ENCODE measurements at regions not wholly inside any gene's neighbourhood (a gene's known extent, or its start where the extent isn't known, plus 50 kb on each side); places are given as distances from the start of the nearest gene placed in this dataset.

- ATAC-seq = no peak
- TF ChIP-seq CSDC2 (CRISPR knock-in tag; IDR thresholded peaks at IDR 0.05) (no peak), TCF4 (CRISPR knock-in tag; IDR thresholded peaks at IDR 0.05; ENCODE audit: borderline replicate concordance) (no peak), ESRRG (CRISPR knock-in tag; IDR thresholded peaks at IDR 0.05) (no peak), BACH2 (CRISPR knock-in tag; IDR thresholded peaks at IDR 0.05; ENCODE audit: borderline replicate concordance) (no peak), RARB (CRISPR knock-in tag; IDR thresholded peaks at IDR 0.05) (no peak), ZFP30 (CRISPR knock-in tag; IDR thresholded peaks at IDR 0.05) (no peak), ZNF8 (CRISPR knock-in tag; IDR thresholded peaks at IDR 0.05) (no peak), ZNF70 (CRISPR knock-in tag; IDR thresholded peaks at IDR 0.05) (no peak), PPARA (CRISPR knock-in tag; IDR thresholded peaks at IDR 0.05; ENCODE audit: borderline replicate concordance) (no peak), ZFP3 (CRISPR knock-in tag; IDR thresholded peaks at IDR 0.05) (no peak), ARNTL (CRISPR knock-in tag; IDR thresholded peaks at IDR 0.05; ENCODE audit: borderline replicate concordance, low read depth) (no peak), OSR1 (CRISPR knock-in tag; IDR thresholded peaks at IDR 0.05) (no peak), ZNF565 (CRISPR knock-in tag; conservative IDR thresholded peaks at IDR 0.05; ENCODE audit: low read depth) (no peak), TOX (CRISPR knock-in tag; IDR thresholded peaks at IDR 0.05; ENCODE audit: borderline replicate concordance) (no peak)
- TF ChIP-seq, protein P1, sequence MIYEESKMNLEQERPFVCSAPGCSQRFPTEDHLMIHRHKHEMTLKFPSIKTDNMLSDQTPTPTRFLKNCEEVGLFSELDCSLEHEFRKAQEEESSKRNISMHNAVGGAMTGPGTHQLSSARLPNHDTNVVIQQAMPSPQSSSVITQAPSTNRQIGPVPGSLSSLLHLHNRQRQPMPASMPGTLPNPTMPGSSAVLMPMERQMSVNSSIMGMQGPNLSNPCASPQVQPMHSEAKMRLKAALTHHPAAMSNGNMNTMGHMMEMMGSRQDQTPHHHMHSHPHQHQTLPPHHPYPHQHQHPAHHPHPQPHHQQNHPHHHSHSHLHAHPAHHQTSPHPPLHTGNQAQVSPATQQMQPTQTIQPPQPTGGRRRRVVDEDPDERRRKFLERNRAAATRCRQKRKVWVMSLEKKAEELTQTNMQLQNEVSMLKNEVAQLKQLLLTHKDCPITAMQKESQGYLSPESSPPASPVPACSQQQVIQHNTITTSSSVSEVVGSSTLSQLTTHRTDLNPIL (CRISPR knock-in tag; IDR thresholded peaks at IDR 0.05; ENCODE audit: low read depth) = no peak
- TF ChIP-seq, protein P2, sequence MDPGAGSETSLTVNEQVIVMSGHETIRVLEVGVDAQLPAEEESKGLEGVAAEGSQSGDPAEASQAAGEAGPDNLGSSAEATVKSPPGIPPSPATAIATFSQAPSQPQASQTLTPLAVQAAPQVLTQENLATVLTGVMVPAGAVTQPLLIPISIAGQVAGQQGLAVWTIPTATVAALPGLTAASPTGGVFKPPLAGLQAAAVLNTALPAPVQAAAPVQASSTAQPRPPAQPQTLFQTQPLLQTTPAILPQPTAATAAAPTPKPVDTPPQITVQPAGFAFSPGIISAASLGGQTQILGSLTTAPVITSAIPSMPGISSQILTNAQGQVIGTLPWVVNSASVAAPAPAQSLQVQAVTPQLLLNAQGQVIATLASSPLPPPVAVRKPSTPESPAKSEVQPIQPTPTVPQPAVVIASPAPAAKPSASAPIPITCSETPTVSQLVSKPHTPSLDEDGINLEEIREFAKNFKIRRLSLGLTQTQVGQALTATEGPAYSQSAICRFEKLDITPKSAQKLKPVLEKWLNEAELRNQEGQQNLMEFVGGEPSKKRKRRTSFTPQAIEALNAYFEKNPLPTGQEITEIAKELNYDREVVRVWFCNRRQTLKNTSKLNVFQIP (CRISPR knock-in tag; IDR thresholded peaks at IDR 0.05; ENCODE audit: borderline replicate concordance, low read depth) = no peak
- TF ChIP-seq, protein P3, sequence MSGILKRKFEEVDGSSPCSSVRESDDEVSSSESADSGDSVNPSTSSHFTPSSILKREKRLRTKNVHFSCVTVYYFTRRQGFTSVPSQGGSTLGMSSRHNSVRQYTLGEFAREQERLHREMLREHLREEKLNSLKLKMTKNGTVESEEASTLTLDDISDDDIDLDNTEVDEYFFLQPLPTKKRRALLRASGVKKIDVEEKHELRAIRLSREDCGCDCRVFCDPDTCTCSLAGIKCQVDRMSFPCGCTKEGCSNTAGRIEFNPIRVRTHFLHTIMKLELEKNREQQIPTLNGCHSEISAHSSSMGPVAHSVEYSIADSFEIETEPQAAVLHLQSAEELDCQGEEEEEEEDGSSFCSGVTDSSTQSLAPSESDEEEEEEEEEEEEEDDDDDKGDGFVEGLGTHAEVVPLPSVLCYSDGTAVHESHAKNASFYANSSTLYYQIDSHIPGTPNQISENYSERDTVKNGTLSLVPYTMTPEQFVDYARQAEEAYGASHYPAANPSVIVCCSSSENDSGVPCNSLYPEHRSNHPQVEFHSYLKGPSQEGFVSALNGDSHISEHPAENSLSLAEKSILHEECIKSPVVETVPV (CRISPR knock-in tag; IDR thresholded peaks at IDR 0.05) = no peak
- TF ChIP-seq, protein P4, sequence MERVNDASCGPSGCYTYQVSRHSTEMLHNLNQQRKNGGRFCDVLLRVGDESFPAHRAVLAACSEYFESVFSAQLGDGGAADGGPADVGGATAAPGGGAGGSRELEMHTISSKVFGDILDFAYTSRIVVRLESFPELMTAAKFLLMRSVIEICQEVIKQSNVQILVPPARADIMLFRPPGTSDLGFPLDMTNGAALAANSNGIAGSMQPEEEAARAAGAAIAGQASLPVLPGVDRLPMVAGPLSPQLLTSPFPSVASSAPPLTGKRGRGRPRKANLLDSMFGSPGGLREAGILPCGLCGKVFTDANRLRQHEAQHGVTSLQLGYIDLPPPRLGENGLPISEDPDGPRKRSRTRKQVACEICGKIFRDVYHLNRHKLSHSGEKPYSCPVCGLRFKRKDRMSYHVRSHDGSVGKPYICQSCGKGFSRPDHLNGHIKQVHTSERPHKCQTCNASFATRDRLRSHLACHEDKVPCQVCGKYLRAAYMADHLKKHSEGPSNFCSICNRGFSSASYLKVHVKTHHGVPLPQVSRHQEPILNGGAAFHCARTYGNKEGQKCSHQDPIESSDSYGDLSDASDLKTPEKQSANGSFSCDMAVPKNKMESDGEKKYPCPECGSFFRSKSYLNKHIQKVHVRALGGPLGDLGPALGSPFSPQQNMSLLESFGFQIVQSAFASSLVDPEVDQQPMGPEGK (CRISPR knock-in tag; IDR thresholded peaks at IDR 0.05; ENCODE audit: borderline replicate concordance) = no peak
Measured at GRCh38 chr12:63036216-63036973, 101.4 kb upstream of the PPM1H start.

DNA sequence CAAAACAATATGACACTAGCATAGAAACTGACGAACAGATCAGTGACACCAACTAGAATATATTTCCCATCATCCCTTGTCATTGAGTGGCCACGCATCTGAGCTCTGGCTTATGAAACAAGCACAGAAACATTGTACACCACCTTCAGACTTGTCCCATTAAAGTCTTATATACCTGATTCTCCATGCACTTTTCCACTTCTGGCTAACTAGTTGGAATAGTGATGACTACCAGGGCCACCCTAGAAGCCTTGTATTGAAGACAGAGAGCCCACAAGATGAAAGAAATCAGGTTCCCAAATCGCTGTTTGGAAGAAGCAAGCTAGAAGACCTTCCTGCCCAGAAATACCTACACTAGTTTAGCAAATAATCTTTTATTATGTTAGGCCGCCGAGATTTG lies 99.7 kb upstream of the PPM1H start:
- ATAC-seq = no peak
- TF ChIP-seq ARNTL (CRISPR knock-in tag; IDR thresholded peaks at IDR 0.05; ENCODE audit: borderline replicate concordance, low read depth) = no peak
- TF ChIP-seq, protein P3 (CRISPR knock-in tag; IDR thresholded peaks at IDR 0.05) = no peak

DNA sequence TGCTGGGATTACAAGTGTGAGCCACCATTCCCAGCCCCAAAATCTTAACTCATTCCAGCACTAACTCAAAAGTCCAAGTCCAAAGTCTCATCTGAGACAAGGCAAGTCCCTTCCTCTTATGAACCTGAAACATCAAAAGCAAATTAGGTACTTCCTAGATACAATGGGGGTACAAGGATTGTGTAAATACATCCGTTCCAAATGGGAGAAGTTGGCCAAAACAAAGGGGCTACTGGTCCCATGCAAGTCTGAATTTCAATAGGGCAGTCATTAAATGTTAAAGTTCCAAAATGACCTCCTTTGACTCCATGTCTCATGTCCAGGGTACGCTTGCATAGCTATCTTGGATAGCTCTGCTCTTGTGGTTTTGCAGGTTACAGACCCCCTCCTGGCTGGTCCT lies 94.7 kb upstream of the PPM1H start:
- no peak for ATAC-seq
- TF ChIP-seq CSDC2 (CRISPR knock-in tag; IDR thresholded peaks at IDR 0.05) = no peak
- TF ChIP-seq, protein P1 (CRISPR knock-in tag; IDR thresholded peaks at IDR 0.05; ENCODE audit: low read depth) = no peak
- TF ChIP-seq, protein P3 (CRISPR knock-in tag; IDR thresholded peaks at IDR 0.05) = no peak
- TF ChIP-seq ZFP30 (CRISPR knock-in tag; IDR thresholded peaks at IDR 0.05) = no peak
- TF ChIP-seq PPARA (CRISPR knock-in tag; IDR thresholded peaks at IDR 0.05; ENCODE audit: borderline replicate concordance) = no peak
- no peak for TF ChIP-seq OSR1 (CRISPR knock-in tag; IDR thresholded peaks at IDR 0.05)
- TF ChIP-seq GLIS3 (CRISPR knock-in tag; IDR thresholded peaks at IDR 0.05) = no peak
- TF ChIP-seq SNAI2 (CRISPR knock-in tag; IDR thresholded peaks at IDR 0.05) = no peak
- TF ChIP-seq ZNF565 (CRISPR knock-in tag; conservative IDR thresholded peaks at IDR 0.05; ENCODE audit: low read depth) = no peak
- TF ChIP-seq BACH2 (CRISPR knock-in tag; IDR thresholded peaks at IDR 0.05; ENCODE audit: borderline replicate concordance) = no peak
- no peak for TF ChIP-seq ISL1 (CRISPR knock-in tag; IDR thresholded peaks at IDR 0.05)
- no peak for TF ChIP-seq ARNTL (CRISPR knock-in tag; IDR thresholded peaks at IDR 0.05; ENCODE audit: borderline replicate concordance, low read depth)
- TF ChIP-seq, protein P2 (CRISPR knock-in tag; IDR thresholded peaks at IDR 0.05; ENCODE audit: borderline replicate concordance, low read depth) = no peak
- TF ChIP-seq ZNF8 (CRISPR knock-in tag; IDR thresholded peaks at IDR 0.05) = no peak
- TF ChIP-seq, protein P4 (CRISPR knock-in tag; IDR thresholded peaks at IDR 0.05; ENCODE audit: borderline replicate concordance) = no peak

All from SK-N-SH treated with all-trans-retinoic acid at 6 μM for 48 hours (cell line).